KMS-11 (cell line): ENCODE measurements at regions not wholly inside any gene's neighbourhood (a gene's known extent, or its start where the extent isn't known, plus 50 kb on each side); places are given as distances from the start of the nearest gene placed in this dataset.
"Not testable (repeated sequence)": the region's sequence is repeated elsewhere in the genome, so short reads cannot be mapped to it uniquely, and the experiment has no call there.

ENCODE experiments used
- H2AFZ ChIP-seq: fragments of 200-600 bp; sonication (generic); 2 replicates; pipeline ENCODE4 v1.6.1; 2016; ENCODE audit warnings: antibody characterized with exemption, mixed run types, low read depth
- H3K27ac ChIP-seq: fragments of 200-600 bp; sonication (generic); 2 replicates; pipeline ENCODE4 v1.6.1; 2016; ENCODE audit warnings: mild to moderate bottlenecking, mixed run types
- H3K27me3 ChIP-seq: fragments of 200-600 bp; sonication (generic); 2 replicates; pipeline ENCODE4 v1.6.1; 2017; ENCODE audit warnings: mild to moderate bottlenecking, low read depth, mixed run types, moderate library complexity; ENCODE audit not compliant: insufficient read depth
- H3K36me3 ChIP-seq: fragments of 200-600 bp; sonication (generic); 2 replicates; pipeline ENCODE4 v1.6.1; 2017; ENCODE audit warnings: mild to moderate bottlenecking, mixed run types; ENCODE audit not compliant: insufficient read depth
- H3K4me1 ChIP-seq: fragments of 200-600 bp; sonication (generic); 2 replicates; pipeline ENCODE4 v1.6.1; 2016; ENCODE audit warnings: mild to moderate bottlenecking, low read depth, mixed run types; ENCODE audit not compliant: poor library complexity, severe bottlenecking
- H3K4me2 ChIP-seq: fragments of 200-600 bp; sonication (generic); 2 replicates; pipeline ENCODE4 v1.7.0; 2016; ENCODE audit warnings: mild to moderate bottlenecking, mixed run types
- H3K4me3 ChIP-seq: fragments of 200-600 bp; sonication (generic); IDR thresholded peaks from 2 replicates; pipeline ENCODE4 v1.6.1; 2017; ENCODE audit warnings: low read depth, low read length, mixed read lengths; ENCODE audit not compliant: insufficient read depth
- H3K79me2 ChIP-seq: fragments of 200-600 bp; sonication (generic); 2 replicates; pipeline ENCODE4 v1.6.1; 2016; ENCODE audit warnings: low read depth, mixed run types; ENCODE audit not compliant: insufficient read depth
- H3K9ac ChIP-seq: fragments of 200-600 bp; sonication (generic); 2 replicates; pipeline ENCODE4 v1.6.1; 2016; ENCODE audit warnings: mild to moderate bottlenecking, mixed run types
- H4K20me1 ChIP-seq: fragments of 200-600 bp; sonication (generic); 2 replicates; pipeline ENCODE4 v1.6.1; 2016; ENCODE audit warnings: mild to moderate bottlenecking, mixed run types; ENCODE audit not compliant: insufficient read depth
- CTCF ChIP-seq: fragments of 200-600 bp; sonication (generic); conservative IDR thresholded peaks from 2 replicates; pipeline ENCODE4 v1.6.1; 2017; ENCODE audit warnings: low read depth, mild to moderate bottlenecking, antibody characterized with exemption, low read length, moderate library complexity, mixed read lengths

- Histone ChIP-seq H3K4me2 (no peak overlapping the region), H4K20me1 (no peaks in the 10 kb centered on the region), H3K79me2 (no peaks in the 10 kb centered on the region), H3K9ac (no peak overlapping the region), H3K27me3 (no peaks in the 10 kb centered on the region), H3K4me3 (no peak overlapping the region), H3K4me1 (no peaks in the 10 kb centered on the region), H3K27ac (no peak overlapping the region), H3K36me3 (no peaks in the 10 kb centered on the region), H2AFZ (no peak overlapping the region)
- no peak for TF ChIP-seq CTCF
Observed at GRCh38 chr3:182424006-182424405, 369.3 kb upstream of the ATP11B start.

GRCh38 chr3:182425926-182426718, 367.2 kb upstream of the ATP11B start:
- not testable (repeated sequence) for H3K4me1 ChIP-seq, H3K9ac ChIP-seq, H3K27me3 ChIP-seq, H2AFZ ChIP-seq, H3K27ac ChIP-seq, H3K36me3 ChIP-seq, H3K4me2 ChIP-seq, H4K20me1 ChIP-seq, H3K79me2 ChIP-seq, H3K4me3 ChIP-seq

GRCh38 chr3:182431972-182432371, 361.3 kb upstream of the ATP11B start:
- not testable (repeated sequence) for H3K27me3 ChIP-seq, H3K27ac ChIP-seq, H3K4me1 ChIP-seq, H2AFZ ChIP-seq, H3K9ac ChIP-seq, H3K79me2 ChIP-seq, H3K4me3 ChIP-seq, H4K20me1 ChIP-seq, H3K36me3 ChIP-seq, H3K4me2 ChIP-seq

- Histone ChIP-seq H3K36me3 (no peaks in the 10 kb centered on the region), H3K4me1 (no peaks in the 10 kb centered on the region), H3K9ac (no peak overlapping the region), H3K79me2 (no peaks in the 10 kb centered on the region), H3K4me3 (no peak overlapping the region), H2AFZ (no peak overlapping the region), H3K27me3 (no peaks in the 10 kb centered on the region), H4K20me1 (no peaks in the 10 kb centered on the region), H3K27ac (no peak overlapping the region), H3K4me2 (no peak overlapping the region)
- no peak for TF ChIP-seq CTCF
Observed at GRCh38 chr3:182435860-182436259, 357.4 kb upstream of the ATP11B start.

- Histone ChIP-seq H4K20me1 (no peaks in the 10 kb centered on the region), H2AFZ (no peak overlapping the region), H3K4me1 (no peaks in the 10 kb centered on the region), H3K4me2 (no peak overlapping the region), H3K36me3 (no peaks in the 10 kb centered on the region), H3K9ac (no peak overlapping the region), H3K27me3 (no peaks in the 10 kb centered on the region), H3K79me2 (no peaks in the 10 kb centered on the region), H3K4me3 (no peak overlapping the region), H3K27ac (no peak overlapping the region)
- TF ChIP-seq CTCF, result no peak
Observed at GRCh38 chr3:182436547-182436946, 356.8 kb upstream of the ATP11B start.
